ENCODE measurements at regions not wholly inside any gene's neighbourhood (a gene's known extent, or its start where the extent isn't known, plus 50 kb on each side); places are given as distances from the start of the nearest gene placed in this dataset.
"Not testable (repeated sequence)": the region's sequence is repeated elsewhere in the genome, so short reads cannot be mapped to it uniquely, and the experiment has no call there.

DNA sequence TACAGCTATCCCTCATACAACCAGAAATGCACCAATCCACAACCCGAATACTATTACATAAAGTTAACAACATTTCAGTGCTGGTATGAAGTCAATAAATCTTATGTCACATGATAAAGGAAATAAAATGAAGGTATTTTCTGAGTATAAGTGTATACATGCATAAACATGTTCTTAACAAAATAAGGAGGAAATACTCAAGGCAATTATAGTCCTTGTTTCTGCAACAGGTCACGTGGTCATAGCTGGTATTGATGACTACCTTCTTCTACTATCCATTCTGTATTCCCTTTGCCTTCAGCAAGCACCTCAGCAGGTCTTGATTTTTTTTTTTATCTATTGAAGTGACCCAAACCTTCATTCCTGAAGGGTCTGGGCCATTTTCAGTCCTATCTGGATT is 675.6 kb downstream of the RPL10L start:
- DNase-seq (ENCODE audit: low read depth): no peak

DNA sequence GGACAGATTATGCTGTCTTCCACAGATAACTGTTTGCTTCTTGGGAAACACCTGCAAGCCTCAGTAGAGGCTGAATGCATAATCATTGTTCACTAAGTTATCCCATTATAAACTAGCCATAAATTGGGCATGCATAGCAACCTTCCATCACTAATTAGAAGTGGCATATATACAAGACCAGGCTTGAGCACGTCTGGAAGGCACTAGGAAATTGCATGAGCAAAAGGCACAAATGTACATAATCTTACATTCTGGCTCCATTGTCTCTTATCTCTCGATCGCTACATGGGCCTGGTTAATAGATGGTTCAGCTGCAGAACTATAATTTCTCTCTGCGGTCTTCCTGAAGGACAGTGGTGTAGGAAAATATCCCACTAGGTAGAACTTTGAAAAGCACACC is 679.2 kb downstream of the RPL10L start:
- no peak for DNase-seq (ENCODE audit: low read depth)

DNA sequence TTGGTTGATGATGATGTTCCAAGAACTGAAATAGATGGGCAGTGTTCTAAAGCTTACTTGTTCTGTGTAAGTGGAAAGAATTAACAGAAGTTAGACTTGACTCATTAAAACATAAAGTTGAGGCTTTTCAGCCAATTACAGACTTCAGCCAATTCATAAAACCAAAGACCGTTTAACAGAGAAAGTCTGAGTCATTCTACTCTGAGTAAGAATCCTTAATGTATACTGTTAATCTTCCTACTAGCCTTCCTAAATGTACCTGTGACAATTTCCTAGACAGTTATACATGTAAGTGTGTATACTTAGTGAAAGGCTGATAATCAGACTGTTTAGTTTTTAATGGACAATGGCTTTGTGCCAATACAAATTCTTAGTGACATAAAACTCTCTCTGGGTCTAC is 681.0 kb downstream of the RPL10L start:
- DNase-seq (ENCODE audit: low read depth): no peak

DNA sequence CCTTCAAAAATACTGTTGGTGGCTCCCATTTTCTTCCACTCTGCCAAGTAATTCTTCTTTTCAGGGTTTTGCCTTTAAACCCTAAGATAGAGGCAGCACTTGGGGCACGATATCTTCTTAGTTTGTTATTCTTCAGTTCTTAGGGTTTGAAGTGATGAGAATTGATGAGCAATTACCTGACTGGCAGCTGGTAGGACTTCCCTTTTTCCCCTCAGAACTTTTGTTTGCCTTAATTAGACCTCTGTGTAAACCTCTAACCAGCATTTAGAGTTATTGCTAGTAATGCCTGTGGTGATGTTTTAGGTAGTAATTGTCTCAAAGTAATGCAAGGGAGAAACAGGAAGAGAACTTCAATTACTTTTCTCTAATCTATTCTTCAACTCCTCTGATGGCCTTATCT is 683.5 kb downstream of the RPL10L start:
- DNase-seq (ENCODE audit: low read depth): no peak

DNA sequence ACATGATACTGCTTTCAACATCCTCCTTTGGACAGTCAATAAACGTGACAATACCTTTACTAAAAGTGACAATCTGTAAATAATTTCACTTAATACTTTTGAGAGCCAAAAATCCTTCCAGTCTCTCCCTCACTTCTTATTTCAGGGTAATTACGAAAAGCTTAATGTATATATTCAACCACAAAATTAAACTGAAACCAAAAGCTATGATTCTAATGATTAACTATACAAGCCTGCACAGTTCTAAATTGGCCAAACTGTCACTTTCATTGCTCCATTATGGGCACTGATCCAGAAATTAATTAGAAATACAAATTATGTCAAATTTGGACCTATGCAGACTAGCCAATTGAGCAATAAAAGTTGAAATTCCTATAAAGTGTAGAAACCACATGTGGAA is 696.5 kb upstream of the MIS18BP1 start:
- no peak for DNase-seq (ENCODE audit: low read depth)

DNA sequence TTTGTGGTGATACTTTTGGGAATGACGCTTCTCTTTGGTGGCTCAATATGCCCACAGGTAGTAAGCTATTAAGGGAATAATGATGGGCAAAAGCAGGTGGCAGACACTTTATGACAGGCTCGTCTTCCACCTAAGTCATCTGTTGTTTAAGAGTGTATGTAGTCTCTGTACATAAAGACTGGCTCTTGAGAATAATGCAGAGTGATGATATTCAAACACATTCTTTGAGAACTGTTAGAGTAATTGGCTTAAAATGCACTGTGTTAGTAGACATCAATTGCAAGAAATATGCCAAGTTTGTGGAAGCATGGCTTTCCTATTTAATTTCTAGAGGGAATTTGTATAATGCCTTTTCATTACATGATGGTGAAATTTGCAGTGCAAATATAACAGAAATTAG is 694.8 kb upstream of the MIS18BP1 start:
- DNase-seq (ENCODE audit: low read depth): no peak

DNA sequence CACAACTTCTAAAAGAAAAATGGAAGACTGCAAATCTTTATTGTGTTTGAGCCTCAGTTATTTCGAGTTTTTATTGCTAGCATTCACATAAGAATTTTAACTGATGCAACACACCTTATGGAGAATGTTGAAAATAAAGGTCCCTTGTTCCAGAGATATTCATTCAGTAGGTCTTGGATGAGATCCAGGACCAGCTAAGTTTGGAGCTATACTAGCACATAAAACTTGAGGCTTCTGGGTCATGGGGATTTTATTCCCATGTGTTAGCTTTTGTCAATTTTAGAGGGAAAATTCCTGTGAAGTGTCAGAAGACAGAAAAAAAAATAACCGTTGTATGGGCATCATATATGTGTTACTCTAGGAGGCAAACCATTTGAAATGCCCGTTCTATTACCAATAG is 693.2 kb upstream of the MIS18BP1 start:
- no peak for DNase-seq (ENCODE audit: low read depth)

DNA sequence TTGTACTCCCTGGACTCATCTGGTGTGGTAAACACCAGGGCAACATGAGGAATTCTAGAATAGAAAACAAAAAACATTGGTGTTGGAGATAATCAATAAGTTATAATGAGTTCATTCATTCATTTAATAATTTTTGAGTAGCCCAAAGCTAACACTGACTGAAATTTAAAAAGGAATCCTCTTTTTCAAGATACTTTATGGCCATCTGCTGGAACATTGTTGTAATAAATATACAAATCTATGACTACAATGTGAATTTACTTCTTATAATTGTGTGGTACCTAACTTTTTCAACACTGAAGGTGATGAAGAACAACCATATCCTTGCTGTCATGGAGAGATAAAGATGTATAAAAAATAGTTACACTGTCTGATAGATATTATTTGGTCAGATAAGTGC is 687.3 kb upstream of the MIS18BP1 start:
- no peak for DNase-seq (ENCODE audit: low read depth)

DNA sequence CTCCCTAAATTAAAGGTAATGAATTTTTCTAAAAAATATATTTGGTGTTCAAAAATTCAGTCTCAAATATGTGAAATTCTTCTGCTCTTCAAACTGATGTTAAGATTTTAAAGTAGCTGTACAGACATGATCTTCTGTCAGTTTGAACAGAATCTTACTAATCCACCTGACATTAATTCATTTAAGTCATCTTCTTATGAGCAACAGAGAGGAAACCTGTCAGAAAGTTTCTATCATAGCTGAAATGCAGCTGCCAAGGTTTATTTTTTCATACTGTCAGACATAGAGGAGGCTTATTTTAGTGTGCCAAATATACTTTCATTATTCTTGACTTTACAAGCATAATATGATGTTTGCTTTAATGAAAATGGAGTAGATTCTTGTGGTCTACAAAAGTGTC is 686.6 kb upstream of the MIS18BP1 start:
- no peak for DNase-seq (ENCODE audit: low read depth)

DNA sequence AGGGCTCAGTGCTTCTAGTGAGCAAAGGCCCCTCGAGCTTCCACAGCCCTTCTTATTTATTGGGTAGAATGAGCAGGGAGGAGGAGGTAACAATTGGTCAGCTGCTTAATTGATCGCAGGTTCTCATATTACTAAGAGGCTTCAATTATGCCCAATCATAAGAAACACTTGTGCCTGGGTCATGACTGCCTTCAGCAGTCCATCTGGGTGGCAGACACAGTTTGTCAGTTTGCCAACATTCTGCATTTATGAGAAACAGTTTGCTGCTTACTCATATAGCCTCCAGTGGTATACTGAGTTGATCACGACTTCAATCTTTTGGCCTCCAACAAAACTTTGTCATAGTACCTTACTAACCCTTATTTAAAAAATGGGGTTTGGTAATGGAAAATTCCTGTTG is 667.0 kb upstream of the MIS18BP1 start:
- not testable (repeated sequence) for DNase-seq (ENCODE audit: low read depth)

DNA sequence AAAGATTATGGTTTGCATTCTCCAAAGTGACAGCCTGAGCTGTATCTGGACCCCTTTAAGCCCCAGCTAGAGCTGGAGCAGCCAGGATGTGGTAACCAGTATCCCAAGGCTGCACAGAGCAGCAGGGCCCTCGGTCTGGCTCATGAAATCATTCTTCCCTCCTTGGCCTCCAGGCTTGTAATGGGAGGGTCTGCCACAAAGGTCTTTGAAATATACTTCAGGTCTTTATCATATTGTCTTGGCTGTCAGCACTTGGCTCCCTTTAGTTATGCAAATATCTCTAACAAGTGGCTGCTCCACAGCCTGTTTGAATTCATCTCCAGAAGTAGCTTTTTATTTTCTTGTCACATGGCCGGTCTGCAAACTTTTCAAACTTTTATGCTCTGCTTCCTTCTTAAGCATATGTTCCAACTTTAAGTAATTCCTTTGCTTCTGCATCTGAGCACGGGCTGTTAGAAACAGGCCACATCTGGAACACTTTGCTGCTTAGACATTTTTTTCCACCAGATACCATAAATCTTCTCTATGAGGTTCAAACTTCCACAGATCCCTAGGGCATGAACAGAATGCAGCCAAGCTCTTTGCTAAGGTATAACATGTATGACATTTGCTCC is 663.4 kb upstream of the MIS18BP1 start:
- DNase-seq (ENCODE audit: low read depth): no peak

DNA sequence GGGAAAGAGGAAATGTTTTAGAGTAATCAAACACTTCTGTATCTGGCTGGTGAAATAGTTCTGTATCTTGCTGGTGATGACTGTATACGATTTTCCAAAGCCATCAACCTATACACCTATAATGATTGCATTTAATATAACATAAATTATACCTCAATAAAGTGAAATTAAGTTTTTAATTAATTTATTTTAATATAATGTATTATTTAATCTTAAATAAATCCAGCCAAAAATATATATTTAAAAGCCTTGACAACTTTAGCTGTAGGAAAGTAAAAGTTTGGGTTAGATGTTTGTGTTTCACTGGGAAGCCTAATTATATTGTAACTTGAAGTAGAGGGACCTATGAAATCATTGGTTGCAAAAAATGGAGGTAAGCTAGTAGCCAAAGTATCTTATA is 654.8 kb upstream of the MIS18BP1 start:
- no peak for DNase-seq (ENCODE audit: low read depth)

DNA sequence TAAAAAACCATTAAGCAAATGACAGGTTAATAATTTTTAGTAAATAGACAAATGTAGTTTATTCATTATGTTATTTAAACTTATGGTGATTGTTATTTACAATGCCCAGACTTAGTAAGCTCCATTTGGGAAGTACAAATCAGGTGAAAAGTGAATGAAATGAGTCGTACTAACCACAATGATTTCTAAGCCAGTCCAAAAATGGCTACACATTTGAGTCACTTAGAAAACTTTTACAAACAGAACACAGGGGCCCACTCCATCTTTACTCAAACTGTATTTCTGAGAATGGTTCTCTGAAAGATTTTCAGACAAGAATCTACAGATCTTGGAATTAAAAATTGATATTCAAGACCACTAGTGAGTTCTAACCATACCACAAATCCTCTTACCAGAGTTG is 653.3 kb upstream of the MIS18BP1 start:
- no peak for DNase-seq (ENCODE audit: low read depth)

DNA sequence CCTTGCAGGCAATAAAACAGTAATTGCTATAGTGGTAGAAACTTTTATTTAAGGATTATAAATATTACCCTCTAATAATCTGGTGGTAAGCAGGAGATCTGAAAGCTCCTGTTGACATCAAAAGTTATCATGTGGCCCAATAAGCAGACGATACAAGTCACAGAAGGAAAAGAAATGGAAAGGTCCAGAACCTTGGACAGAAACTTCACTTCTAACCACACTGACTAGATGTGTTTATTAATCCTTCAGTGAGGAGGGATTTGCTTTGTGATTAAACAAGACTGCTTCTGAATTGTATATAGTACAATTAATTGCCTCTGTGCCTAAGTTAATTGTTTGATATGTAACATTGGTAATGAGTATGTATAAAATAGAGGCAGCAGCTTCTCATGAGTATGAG is 652.7 kb upstream of the MIS18BP1 start:
- no peak for DNase-seq (ENCODE audit: low read depth)

DNA sequence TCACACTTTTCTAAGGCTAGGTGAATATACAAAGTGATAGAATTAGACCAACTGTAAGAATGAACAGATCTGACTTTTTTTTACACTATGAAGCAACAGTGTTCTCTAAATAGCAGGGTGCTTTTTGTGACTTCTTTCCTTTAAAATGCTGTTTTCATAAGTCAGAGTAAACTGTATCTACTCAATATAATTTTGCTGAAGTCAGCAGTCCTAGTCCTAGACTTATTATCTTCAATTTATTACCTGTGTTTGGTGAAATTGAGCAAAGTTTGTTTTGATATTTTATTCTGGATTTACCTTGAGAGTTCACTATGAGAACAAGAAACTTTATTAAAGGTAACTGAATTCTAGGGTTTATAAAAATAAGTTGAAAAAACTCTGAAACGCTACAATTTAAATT is 651.3 kb upstream of the MIS18BP1 start:
- DNase-seq (ENCODE audit: low read depth): no peak

DNA sequence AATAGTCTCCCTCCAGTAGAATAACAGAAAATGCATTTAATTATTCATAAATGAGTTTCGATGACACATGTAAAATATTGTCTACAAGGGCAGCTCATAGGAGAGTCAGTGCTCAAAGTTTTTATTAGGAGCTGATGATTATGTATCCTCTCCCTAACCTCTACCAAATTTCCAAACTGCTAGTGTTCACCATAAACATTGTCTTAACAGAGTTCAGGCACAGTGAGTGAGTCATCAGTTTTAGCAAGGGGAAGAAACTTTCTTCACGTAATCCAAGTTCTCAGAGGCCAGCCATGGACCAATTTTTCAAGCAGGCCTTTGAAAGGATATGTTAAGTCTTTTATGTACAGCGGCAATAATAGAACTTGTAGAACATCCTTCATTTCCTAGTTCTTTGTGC is 649.2 kb upstream of the MIS18BP1 start:
- no peak for DNase-seq (ENCODE audit: low read depth)

DNA sequence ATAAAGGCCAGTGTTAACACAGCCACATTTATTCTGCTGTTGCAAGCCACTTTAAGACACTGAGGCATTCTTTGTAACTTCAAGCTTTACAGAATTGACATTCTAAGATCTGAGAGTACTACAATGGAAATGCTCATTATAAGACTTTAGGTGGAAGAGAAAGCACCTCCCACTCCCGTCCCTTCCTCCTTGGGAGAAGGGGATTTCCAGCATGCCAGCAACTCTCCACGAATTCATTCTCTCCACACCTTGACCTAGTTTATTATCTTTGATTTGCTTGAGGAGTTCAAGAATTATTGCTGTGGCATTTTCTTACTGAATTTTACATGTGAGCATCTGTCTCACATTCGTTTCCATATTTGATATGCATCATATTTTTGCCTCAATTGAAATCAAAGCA is 644.4 kb upstream of the MIS18BP1 start:
- no peak for DNase-seq (ENCODE audit: low read depth)

DNA sequence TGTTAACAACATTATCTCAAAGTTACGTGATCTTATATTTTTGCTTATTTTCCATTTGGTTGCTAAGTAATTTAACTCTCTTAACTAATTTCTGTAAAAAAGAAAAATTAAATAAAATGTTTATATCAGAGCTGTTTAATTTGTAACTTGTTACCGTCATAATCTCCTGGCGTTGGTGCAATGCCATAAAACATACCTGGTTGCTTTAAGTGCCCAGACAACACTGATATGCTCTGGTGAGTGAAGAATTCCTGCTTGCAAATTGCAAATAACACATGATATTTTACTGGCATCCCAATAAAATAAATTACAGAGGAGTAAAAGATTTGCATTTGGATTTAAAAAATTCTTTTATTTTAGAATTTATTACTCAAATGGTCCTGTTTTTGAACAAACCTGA is 640.1 kb upstream of the MIS18BP1 start:
- DNase-seq (ENCODE audit: low read depth): no peak

DNA sequence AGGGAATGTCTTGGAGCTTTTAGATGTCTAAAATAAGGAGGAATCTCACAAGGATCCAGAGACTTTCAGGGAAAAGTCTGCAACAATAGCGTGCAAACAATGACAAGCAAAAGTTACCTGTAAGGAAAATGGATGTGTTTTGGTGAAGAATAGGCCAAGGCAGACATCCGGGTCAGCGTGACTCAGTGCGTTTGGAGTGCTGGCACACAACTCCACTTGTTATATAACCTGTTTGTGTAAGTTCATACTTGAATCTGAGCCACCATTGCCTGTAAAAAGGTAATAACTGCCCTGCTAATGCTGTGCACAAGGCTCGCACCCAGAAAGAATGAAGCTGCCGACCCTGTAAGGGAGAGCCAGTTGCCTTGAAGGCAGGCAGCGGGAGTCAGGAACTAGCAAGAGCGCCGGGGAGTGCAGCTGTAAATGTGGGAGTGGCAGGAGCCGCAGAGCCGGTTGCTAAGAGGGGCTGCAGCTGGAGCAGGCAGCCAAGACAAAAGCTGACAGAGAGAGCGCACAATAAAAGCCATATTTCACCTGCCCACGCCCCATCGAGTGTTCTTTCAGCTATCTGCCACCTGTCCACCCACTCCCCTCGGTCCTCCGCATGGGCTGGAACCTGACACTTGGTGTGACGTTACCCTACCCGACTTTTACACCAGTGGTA is 638.5 kb upstream of the MIS18BP1 start:
- no peak for DNase-seq (ENCODE audit: low read depth)

DNA sequence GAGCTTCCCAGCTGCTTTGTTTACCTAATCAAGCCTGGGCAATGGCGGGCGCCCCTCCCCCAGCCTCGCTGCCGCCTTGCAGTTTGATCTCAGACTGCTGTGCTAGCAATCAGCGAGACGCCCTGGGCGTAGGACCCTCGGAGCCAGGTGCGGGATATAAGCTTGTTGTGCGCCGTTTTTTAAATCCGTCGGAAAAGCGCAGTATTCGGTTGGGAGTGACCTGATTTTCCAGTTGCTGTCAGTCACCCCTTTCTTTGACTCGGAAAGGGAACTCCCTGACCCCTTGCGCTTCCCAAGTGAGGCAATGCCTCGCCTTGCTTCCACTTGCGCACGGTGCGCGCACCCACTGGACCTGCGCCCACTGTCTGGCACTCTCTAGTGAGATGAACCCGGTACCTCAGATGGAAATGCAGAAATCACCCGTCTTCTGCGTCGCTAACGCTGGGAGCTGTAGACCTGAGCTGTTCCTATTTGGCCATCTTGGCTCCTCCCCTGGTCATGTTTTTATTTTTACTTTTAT is 635.8 kb upstream of the MIS18BP1 start:
- DNase-seq (ENCODE audit: low read depth): not testable (repeated sequence)

DNA sequence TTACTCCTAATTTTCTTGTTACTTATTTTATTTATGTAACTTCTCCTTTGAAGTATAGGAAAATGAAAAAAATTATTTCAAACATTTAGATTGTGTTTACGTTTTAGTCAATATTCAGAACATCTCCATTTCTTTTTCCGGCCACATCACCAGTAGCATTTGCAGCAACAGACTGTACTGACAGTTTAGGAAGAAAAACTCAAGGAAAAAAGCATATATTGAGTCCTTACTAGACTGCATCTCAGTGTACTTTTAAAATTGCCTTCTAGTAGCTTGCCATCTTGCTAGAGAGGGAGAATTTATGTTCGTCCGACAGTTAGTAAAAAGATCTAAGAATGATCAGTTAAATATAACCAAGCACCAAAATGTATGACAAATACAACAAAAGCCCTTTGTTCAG is 625.0 kb upstream of the MIS18BP1 start:
- DNase-seq (ENCODE audit: low read depth): no peak

DNA sequence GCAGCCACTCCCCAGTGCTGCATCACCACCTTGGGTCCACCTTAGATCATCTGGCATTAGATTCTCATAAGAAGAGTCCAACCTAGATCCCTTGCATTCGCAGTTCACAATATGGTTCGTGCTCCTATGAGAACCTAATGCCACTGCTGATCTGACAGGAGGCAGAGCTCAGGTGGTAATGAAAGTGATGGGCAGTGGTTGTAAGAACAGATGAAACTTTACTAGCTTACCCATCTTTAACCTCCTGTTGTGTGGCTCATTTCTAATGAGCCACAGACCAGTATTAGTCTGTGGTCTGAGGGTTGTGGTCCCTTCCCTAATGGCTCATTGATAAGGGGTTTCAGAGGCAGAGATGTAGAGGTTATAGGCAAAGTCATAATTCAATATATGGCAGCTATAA is 615.9 kb upstream of the MIS18BP1 start:
- DNase-seq (ENCODE audit: low read depth): no peak

DNA sequence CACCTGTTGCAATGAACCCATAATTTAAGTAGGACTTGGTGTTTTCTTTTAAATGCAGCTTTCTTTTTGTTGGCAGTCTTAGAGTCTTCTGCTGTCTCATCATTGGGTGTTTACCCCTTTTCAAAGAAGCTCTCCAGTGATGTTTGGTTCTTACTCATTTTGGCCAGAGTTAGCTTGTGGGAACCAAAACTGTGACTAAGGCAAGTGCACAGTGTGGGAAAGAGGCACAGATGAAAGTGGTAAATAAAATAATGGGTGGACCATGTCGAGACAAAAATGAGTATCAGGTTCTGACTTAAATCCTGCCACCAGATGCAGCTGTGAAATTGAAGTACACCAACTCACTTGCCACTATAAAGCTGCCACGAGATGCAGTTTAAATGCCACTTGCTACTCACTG is 615.4 kb upstream of the MIS18BP1 start:
- no peak for DNase-seq (ENCODE audit: low read depth)

All from LHCN-M2 (cell line).